HCT116 (cell line): ENCODE measurements at regions not wholly inside any gene's neighbourhood (a gene's known extent, or its start where the extent isn't known, plus 50 kb on each side); places are given as distances from the start of the nearest gene placed in this dataset.

Experiments
- ATAC-seq: fragments of 200-7000 bp; cut with Tn5 transposase; 2 replicates; pipeline ENCODE4 v1.9.1; 2020; ENCODE audit warnings: mild to moderate bottlenecking, moderate library complexity
- BruUV-seq: library from RNA; stranded (reverse); fragments of 400-500 nt; replicated peaks from 2 replicates; lab custom pipeline; 2021; lab: Mats Ljungman, UMichigan
- CTCF ChIA-PET: fragments of 300-600 bp; sonication (Branson Sonifier 250); formaldehyde crosslinking; loops from one replicate; lab custom pipeline; 2021; ENCODE audit warnings: antibody characterized with exemption; lab: Charles Lee
- POLR2A ChIA-PET: fragments of 300-600, 350-600 bp; sonication (Branson Sonifier 250); formaldehyde crosslinking; loops from one replicate; lab custom pipeline; 2021; ENCODE audit warnings: antibody characterized with exemption; lab: Charles Lee
- RAD21 ChIA-PET, 2 experiments: fragments of 300-600 bp; sonication (Branson Sonifier 250); formaldehyde crosslinking; loops; one replicate each; lab custom pipeline; 2023; ENCODE audit warnings: low total read pairs in 2 of 2; ENCODE audit not compliant: uncharacterized antibody in 2 of 2, unreplicated experiment in 2 of 2, low non-redundant PET in 1 of 2; lab: Charles Lee
- DNase-seq: peaks from one replicate; pipeline ENCODE4 v3.0.0-alpha.2; 2010; ENCODE audit warnings: low read depth, low spot score
- H2AFZ ChIP-seq: fragments of 200-600 bp; shearing (Covaris generic), sonication (generic); 2 replicates; pipeline ENCODE4 v1.6.1; 2017; ENCODE audit warnings: low read depth, mixed run types, mixed read lengths, antibody characterized with exemption, low read length; ENCODE audit not compliant: poor library complexity, severe bottlenecking
- H3K27ac ChIP-seq: 2 replicates; pipeline ENCODE4 v1.5.1; 2012; ENCODE audit warnings: low read depth, low read length
- H3K27me3 ChIP-seq: fragments of 200-600 bp; sonication (generic); 2 replicates; pipeline ENCODE4 v1.6.1; 2016; ENCODE audit warnings: mixed run types, low read length, mixed read lengths; ENCODE audit not compliant: insufficient read depth
- H3K36me3 ChIP-seq, 2 experiments: fragments of 200-500 bp in 1 of 2; fragments of 200-600 bp in 1 of 2; sonication (Bioruptor generic) in 1 of 2; sonication (generic) in 1 of 2; 2 replicates each; pipeline versions ENCODE4 v1.5.1 to v1.6.1; 2014 to 2016; ENCODE audit warnings: low read length in 2 of 2, inconsistent platforms in 1 of 2, mixed read lengths in 1 of 2, mixed run types in 1 of 2; ENCODE audit not compliant: insufficient read depth in 2 of 2, control insufficient read depth in 1 of 2
- H3K4me1 ChIP-seq, 2 experiments: fragments of 200-600 bp in 1 of 2; sonication (generic) in 1 of 2; 2 replicates each; pipeline versions ENCODE4 v1.5.1 to v1.6.1; 2012 to 2017; ENCODE audit warnings: low read length in 2 of 2, inconsistent platforms in 1 of 2, mild to moderate bottlenecking in 1 of 2, mixed read lengths in 1 of 2, mixed run types in 1 of 2, moderate library complexity in 1 of 2; ENCODE audit not compliant: insufficient read depth in 2 of 2, control insufficient read depth in 1 of 2
- H3K4me2 ChIP-seq: fragments of 200-600 bp; sonication (generic); 2 replicates; pipeline ENCODE4 v1.6.1; 2017; ENCODE audit warnings: mixed run types, low read length, mixed read lengths
- H3K4me3 ChIP-seq, 2 experiments: fragments of 200-600 bp in 1 of 2; sonication (generic) in 1 of 2; replicated peaks in 1 of 2; 2 replicates each; pipeline ENCODE4 v1.5.1; 2011 to 2016; ENCODE audit warnings: low read length in 2 of 2, control low read depth in 1 of 2, low read depth in 1 of 2, mild to moderate bottlenecking in 1 of 2, mixed read lengths in 1 of 2, mixed run types in 1 of 2
- H3K79me2 ChIP-seq: fragments of 200-600 bp; sonication (generic); 2 replicates; pipeline ENCODE4 v1.6.1; 2017; ENCODE audit warnings: mild to moderate bottlenecking, mixed run types, low read length, moderate library complexity, mixed read lengths; ENCODE audit not compliant: insufficient read depth
- H3K9ac ChIP-seq: fragments of 200-600 bp; sonication (generic); 2 replicates; pipeline ENCODE4 v1.6.1; 2016; ENCODE audit warnings: low read length, mixed read lengths
- H3K9me2 ChIP-seq: fragments of 200-600 bp; sonication (generic), shearing (Covaris generic); 2 replicates; pipeline ENCODE4 v1.6.1; 2017; ENCODE audit warnings: mixed run types, mild to moderate bottlenecking, moderate library complexity; ENCODE audit not compliant: insufficient read depth
- H3K9me3 ChIP-seq, 2 experiments: fragments of 200-500 bp in 1 of 2; fragments of 200-600 bp in 1 of 2; sonication (Bioruptor generic) in 1 of 2; sonication (generic) in 1 of 2; 2 replicates each; pipeline ENCODE4 v1.6.1; 2014 to 2017; ENCODE audit warnings: low read length in 2 of 2, mixed read lengths in 2 of 2, inconsistent platforms in 1 of 2, low read depth in 1 of 2, mild to moderate bottlenecking in 1 of 2, mixed run types in 1 of 2, moderate library complexity in 1 of 2; ENCODE audit not compliant: control insufficient read depth in 1 of 2, insufficient read depth in 1 of 2
- H4K20me1 ChIP-seq: fragments of 200-600 bp; sonication (generic), shearing (Covaris generic); 2 replicates; pipeline ENCODE4 v1.6.1; 2017; ENCODE audit warnings: mixed run types, mild to moderate bottlenecking, moderate library complexity; ENCODE audit not compliant: insufficient read depth
- CBX3 ChIP-seq: IDR thresholded peaks from 2 replicates; pipeline ENCODE4 v1.6.1; 2012; ENCODE audit warnings: low read depth
- EZH2phosphoT487 ChIP-seq: fragments of 200-600 bp; IDR thresholded peaks from 2 replicates; pipeline ENCODE4 v1.6.1; 2018; ENCODE audit warnings: antibody characterized with exemption, borderline replicate concordance
- JUND ChIP-seq: IDR thresholded peaks from 2 replicates; pipeline ENCODE4 v1.6.1; 2012
- POLR2AphosphoS5 ChIP-seq: IDR thresholded peaks from 2 replicates; pipeline ENCODE4 v1.6.1; 2011; ENCODE audit warnings: mild to moderate bottlenecking, low read depth, low read length, moderate library complexity
- SP1 ChIP-seq: IDR thresholded peaks from 2 replicates; pipeline ENCODE4 v1.6.1; 2012; ENCODE audit warnings: low read depth
- SRF ChIP-seq: IDR thresholded peaks from 2 replicates; pipeline ENCODE4 v1.6.1; 2012; ENCODE audit warnings: low read depth
- TCF7L2 ChIP-seq: IDR thresholded peaks from 2 replicates; pipeline ENCODE4 v1.7.0; 2011; ENCODE audit warnings: borderline replicate concordance, inconsistent platforms; ENCODE audit not compliant: insufficient read depth, insufficient read length; ENCODE audit errors: extremely low read depth
- ZFX ChIP-seq: fragments of 450-650 bp; IDR thresholded peaks from 2 replicates; pipeline ENCODE4 v1.6.1; 2017
- ZNF274 ChIP-seq: fragments of 200-500 bp; sonication (Bioruptor generic); IDR thresholded peaks from 2 replicates; pipeline ENCODE4 v1.6.1; 2014; ENCODE audit warnings: mild to moderate bottlenecking, low read depth, low read length, inconsistent platforms
- intact Hi-C: fragments of 100-400 bp; cut with micrococcal nuclease; formaldehyde crosslinking; loops from 2 replicates; pipeline ENCODE4 v1.10.0; 2022
- TF ChIP-seq, protein P1 (sequence below): IDR thresholded peaks from 2 replicates; pipeline ENCODE4 v1.6.1; 2012

DNA sequence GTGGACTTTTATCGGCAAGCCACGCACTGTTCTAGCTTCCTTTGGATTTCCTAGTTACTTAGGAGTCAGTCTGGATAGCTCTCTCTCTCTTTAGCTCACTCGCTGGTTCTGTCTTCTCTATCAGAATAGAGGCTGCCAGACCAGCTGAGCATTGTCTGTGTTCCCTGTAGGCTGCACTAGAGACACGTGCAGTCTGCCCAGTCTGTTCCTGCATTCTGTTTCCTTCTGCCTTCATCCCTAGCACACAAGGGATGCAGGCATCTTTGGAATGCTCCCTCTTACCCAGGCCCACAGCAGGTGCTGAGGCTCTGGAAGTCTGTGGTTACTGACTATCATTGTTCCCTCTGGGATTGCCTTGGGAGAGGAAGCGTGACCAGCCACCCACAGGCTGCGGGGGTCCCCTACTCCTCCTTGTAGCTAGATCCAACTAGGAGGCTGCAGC is 322.8 kb downstream of the ZNF621 start:
- intact Hi-C loops, result no loop called here
- Histone ChIP-seq H3K4me2 (no peak overlapping the region), H3K36me3 (no peaks in the 10 kb centered on the region), H3K9ac (no peak overlapping the region), H2AFZ (no peak overlapping the region), H3K79me2 (no peaks in the 10 kb centered on the region), H3K9me3 (no peaks in the 10 kb centered on the region), H3K27me3 (peaks cover 17% of the 10 kb centered on the region), H4K20me1 (no peaks in the 10 kb centered on the region)
- RAD21 ChIA-PET, result no interaction called here
- BruUV-seq, result no TSS peak
- CTCF ChIA-PET, result no interaction called here
- DNase-seq, result no peak
- no peak; the same call in 1 of the 2 replicates for ATAC-seq
- no peak for TF ChIP-seq CBX3
- TF ChIP-seq, all 23 proteins: peak for 0
- no peak overlapping the region for H3K27ac ChIP-seq
- POLR2A ChIA-PET, result no interaction called here
- H3K9me2 ChIP-seq, result no peaks in the 10 kb centered on the region
- no peak overlapping the region for H3K4me3 ChIP-seq
- H3K4me1 ChIP-seq, result no peaks in the 10 kb centered on the region

DNA sequence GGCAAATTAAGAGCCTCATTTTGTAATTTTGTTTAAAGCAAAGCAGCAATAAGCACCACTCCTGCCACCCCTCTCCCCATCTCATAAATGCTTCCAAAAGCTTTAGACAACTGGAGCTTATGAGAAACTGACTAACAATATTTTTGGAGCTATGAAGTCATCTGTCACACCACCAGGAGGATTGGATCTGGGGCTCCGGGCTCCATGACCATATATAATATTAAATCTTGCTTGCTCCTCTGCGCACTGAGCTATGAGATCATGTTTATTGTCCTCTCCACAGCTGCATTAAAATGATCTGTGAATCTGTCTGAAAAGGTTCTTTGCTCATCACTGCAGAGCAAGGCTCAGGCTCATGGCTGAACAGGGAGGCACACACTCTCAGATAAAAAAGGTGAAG is 323.7 kb downstream of the ZNF621 start:
- Histone ChIP-seq H3K36me3 (no peaks in the 10 kb centered on the region), H3K4me2 (no peak overlapping the region), H2AFZ (no peak overlapping the region), H3K4me1 (no peaks in the 10 kb centered on the region), H3K9me3 (no peaks in the 10 kb centered on the region), H3K27ac (no peak overlapping the region), H3K79me2 (no peaks in the 10 kb centered on the region), H3K4me3 (no peak overlapping the region), H4K20me1 (no peaks in the 10 kb centered on the region), H3K27me3 (peaks cover 17% of the 10 kb centered on the region), H3K9me2 (no peaks in the 10 kb centered on the region), H3K9ac (no peak overlapping the region)
- no TSS peak for BruUV-seq
- POLR2A ChIA-PET, result no interaction called here
- intact Hi-C loops, result no loop called here
- CTCF ChIA-PET, result no interaction called here
- DNase-seq (no peak), ATAC-seq (no peak)
- no peak for TF ChIP-seq ZFX
- no peak for TF ChIP-seq EZH2phosphoT487
- TF ChIP-seq SRF, result no peak
- TF ChIP-seq TCF7L2, result no peak
- TF ChIP-seq SP1, result no peak
- TF ChIP-seq, protein P1, sequence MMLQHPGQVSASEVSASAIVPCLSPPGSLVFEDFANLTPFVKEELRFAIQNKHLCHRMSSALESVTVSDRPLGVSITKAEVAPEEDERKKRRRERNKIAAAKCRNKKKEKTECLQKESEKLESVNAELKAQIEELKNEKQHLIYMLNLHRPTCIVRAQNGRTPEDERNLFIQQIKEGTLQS, result no peak
- TF ChIP-seq ZNF274, result no peak
- no peak for TF ChIP-seq JUND
- no peak for TF ChIP-seq POLR2AphosphoS5
- RAD21 ChIA-PET, result no interaction called here
